ENCODE measurements at regions not wholly inside any gene's neighbourhood (a gene's known extent, or its start where the extent isn't known, plus 50 kb on each side); places are given as distances from the start of the nearest gene placed in this dataset.

GRCh38 chr10:107733328-107734130 is 569.0 kb upstream of the SORCS1 start:
- H3K27me3 ChIP-seq (ENCODE audit: insufficient read depth, poor library complexity, severe bottlenecking): no peaks in the 10 kb centered on the region
- no peak overlapping the region for H3K27ac ChIP-seq (ENCODE audit: poor library complexity, severe bottlenecking)
- H3K4me3 ChIP-seq (ENCODE audit: severe bottlenecking): no peak overlapping the region
- H3K9me3 ChIP-seq (ENCODE audit: severe bottlenecking): no peaks in the 10 kb centered on the region
- TF ChIP-seq CTCF (IDR thresholded peaks at IDR 0.05; ENCODE audit: poor library complexity, severe bottlenecking): no peak
- DNase-seq (ENCODE audit: low spot score): no peak
- H3K4me1 ChIP-seq (ENCODE audit: insufficient read depth, poor library complexity, severe bottlenecking): no peaks in the 10 kb centered on the region
- no peaks in the 10 kb centered on the region for H3K36me3 ChIP-seq (ENCODE audit: low read depth)
- ATAC-seq (ENCODE audit: low read depth): peak; percentile 70; the same call in 2 of the 3 replicates

GRCh38 chr10:107732045-107732444 is 567.5 kb upstream of the SORCS1 start:
- Histone ChIP-seq H3K4me3 (ENCODE audit: severe bottlenecking) (no peak overlapping the region), H3K9me3 (ENCODE audit: severe bottlenecking) (no peaks in the 10 kb centered on the region), H3K27ac (ENCODE audit: poor library complexity, severe bottlenecking) (no peak overlapping the region), H3K4me1 (ENCODE audit: insufficient read depth, poor library complexity, severe bottlenecking) (no peaks in the 10 kb centered on the region), H3K36me3 (ENCODE audit: low read depth) (no peaks in the 10 kb centered on the region), H3K27me3 (ENCODE audit: insufficient read depth, poor library complexity, severe bottlenecking) (no peaks in the 10 kb centered on the region)
- TF ChIP-seq CTCF (IDR thresholded peaks at IDR 0.05; ENCODE audit: poor library complexity, severe bottlenecking): no peak
- ATAC-seq (ENCODE audit: low read depth) (no peak), DNase-seq (ENCODE audit: low spot score) (no peak)

- no peak overlapping the region for H3K4me3 ChIP-seq (ENCODE audit: severe bottlenecking)
- H3K27ac ChIP-seq (ENCODE audit: poor library complexity, severe bottlenecking): no peak overlapping the region
- H3K27me3 ChIP-seq (ENCODE audit: insufficient read depth, poor library complexity, severe bottlenecking): no peaks in the 10 kb centered on the region
- TF ChIP-seq CTCF (IDR thresholded peaks at IDR 0.05; ENCODE audit: poor library complexity, severe bottlenecking): no peak
- H3K36me3 ChIP-seq (ENCODE audit: low read depth): no peaks in the 10 kb centered on the region
- no peaks in the 10 kb centered on the region for H3K4me1 ChIP-seq (ENCODE audit: insufficient read depth, poor library complexity, severe bottlenecking)
- H3K9me3 ChIP-seq (ENCODE audit: severe bottlenecking): no peaks in the 10 kb centered on the region
- peak; percentile 59; the same call in 2 of the 3 replicates for ATAC-seq (ENCODE audit: low read depth)
- DNase-seq (ENCODE audit: low spot score): no peak
Observed at GRCh38 chr10:107728807-107729206, 564.3 kb upstream of the SORCS1 start.

GRCh38 chr10:107727767-107728317 is 563.3 kb upstream of the SORCS1 start:
- no peaks in the 10 kb centered on the region for H3K27me3 ChIP-seq (ENCODE audit: insufficient read depth, poor library complexity, severe bottlenecking)
- no peak for TF ChIP-seq CTCF (IDR thresholded peaks at IDR 0.05; ENCODE audit: poor library complexity, severe bottlenecking)
- DNase-seq (ENCODE audit: low spot score) (no peak), ATAC-seq (ENCODE audit: low read depth) (no peak)
- no peaks in the 10 kb centered on the region for H3K4me1 ChIP-seq (ENCODE audit: insufficient read depth, poor library complexity, severe bottlenecking)
- H3K27ac ChIP-seq (ENCODE audit: poor library complexity, severe bottlenecking): no peak overlapping the region
- H3K4me3 ChIP-seq (ENCODE audit: severe bottlenecking): no peak overlapping the region
- no peaks in the 10 kb centered on the region for H3K36me3 ChIP-seq (ENCODE audit: low read depth)
- H3K9me3 ChIP-seq (ENCODE audit: severe bottlenecking): no peaks in the 10 kb centered on the region

GRCh38 chr10:107718864-107719263 is 554.4 kb upstream of the SORCS1 start:
- TF ChIP-seq CTCF (IDR thresholded peaks at IDR 0.05; ENCODE audit: poor library complexity, severe bottlenecking): no peak
- Histone ChIP-seq H3K4me1 (ENCODE audit: insufficient read depth, poor library complexity, severe bottlenecking) (no peaks in the 10 kb centered on the region), H3K27me3 (ENCODE audit: insufficient read depth, poor library complexity, severe bottlenecking) (no peaks in the 10 kb centered on the region), H3K4me3 (ENCODE audit: severe bottlenecking) (no peak overlapping the region), H3K36me3 (ENCODE audit: low read depth) (no peaks in the 10 kb centered on the region), H3K9me3 (ENCODE audit: severe bottlenecking) (no peaks in the 10 kb centered on the region), H3K27ac (ENCODE audit: poor library complexity, severe bottlenecking) (no peak overlapping the region)
- DNase-seq (ENCODE audit: low spot score) (no peak), ATAC-seq (ENCODE audit: low read depth) (no peak)
